PC-9 (cell line): ENCODE measurements at regions not wholly inside any gene's neighbourhood (a gene's known extent, or its start where the extent isn't known, plus 50 kb on each side); places are given as distances from the start of the nearest gene placed in this dataset.

ENCODE experiments used
- BruUV-seq: library from RNA; stranded (reverse); fragments of 400-500 nt; replicated peaks from 2 replicates; lab custom pipeline; 2021; lab: Mats Ljungman, UMichigan
- CTCF ChIA-PET: fragments of 300-600 bp; sonication (Branson Sonifier 250); formaldehyde crosslinking; loops from one replicate; lab custom pipeline; 2022; ENCODE audit warnings: antibody characterized with exemption; lab: Charles Lee
- POLR2A ChIA-PET: fragments of 300-600 bp; sonication (Branson Sonifier 250); formaldehyde crosslinking; loops from one replicate; lab custom pipeline; 2022; ENCODE audit warnings: antibody characterized with exemption; ENCODE audit not compliant: unreplicated experiment; lab: Charles Lee
- DNase-seq, 2 experiments: peaks; one replicate each; pipeline versions ENCODE4 v3.0.0 to v3.0.0-alpha.2; 2015 to 2022; ENCODE audit warnings: mixed read lengths in 1 of 2
- H2AFZ ChIP-seq: fragments of 200-600 bp; sonication (generic); 2 replicates; pipeline ENCODE4 v1.8.1; 2017; ENCODE audit warnings: antibody characterized with exemption
- H3F3A ChIP-seq: fragments of 200-600 bp; sonication (generic); 2 replicates; pipeline ENCODE4 v1.8.1; 2017; ENCODE audit warnings: antibody characterized with exemption, mild to moderate bottlenecking, low read depth; ENCODE audit not compliant: insufficient read depth
- H3K27ac ChIP-seq: fragments of 200-600 bp; sonication (generic); 2 replicates; pipeline ENCODE4 v1.6.1; 2016; ENCODE audit warnings: mixed run types
- H3K27me3 ChIP-seq: fragments of 200-600 bp; sonication (generic); 2 replicates; pipeline ENCODE4 v1.6.1; 2016; ENCODE audit warnings: low read depth, mixed run types; ENCODE audit not compliant: insufficient read depth
- H3K36me3 ChIP-seq: fragments of 200-600 bp; sonication (generic); 2 replicates; pipeline ENCODE4 v1.6.1; 2016; ENCODE audit warnings: low read depth, mixed run types
- H3K4me1 ChIP-seq: fragments of 200-600 bp; sonication (generic); replicated peaks from 2 replicates; pipeline ENCODE4 v1.6.1; 2016; ENCODE audit warnings: mixed run types; ENCODE audit not compliant: insufficient read depth
- H3K4me2 ChIP-seq: fragments of 200-600 bp; sonication (generic); 2 replicates; pipeline ENCODE4 v1.6.1; 2017; ENCODE audit warnings: mixed run types
- H3K4me3 ChIP-seq: fragments of 200-600 bp; sonication (generic); 2 replicates; pipeline ENCODE4 v1.6.1; 2016; ENCODE audit warnings: mixed run types
- H3K79me2 ChIP-seq: fragments of 200-600 bp; sonication (generic); 2 replicates; pipeline ENCODE4 v1.6.1; 2017; ENCODE audit warnings: low read depth, mixed run types
- H3K9me2 ChIP-seq: fragments of 200-600 bp; sonication (generic); 2 replicates; pipeline ENCODE4 v1.8.1; 2017; ENCODE audit warnings: mild to moderate bottlenecking; ENCODE audit not compliant: insufficient read depth
- H3K9me3 ChIP-seq: fragments of 200-600 bp; sonication (generic); 2 replicates; pipeline ENCODE4 v1.8.1; 2016; ENCODE audit warnings: low read depth; ENCODE audit not compliant: insufficient read depth
- H4K20me1 ChIP-seq: fragments of 200-600 bp; sonication (generic); 2 replicates; pipeline ENCODE4 v1.8.1; 2017; ENCODE audit not compliant: insufficient read depth
- EZH2 ChIP-seq: fragments of 200-600 bp; sonication (generic); IDR thresholded peaks from 2 replicates; pipeline ENCODE4 v1.8.0; 2017; ENCODE audit warnings: antibody characterized with exemption, low read depth
- intact Hi-C: fragments of 100-400 bp; cut with micrococcal nuclease; formaldehyde crosslinking; loops from one replicate; pipeline ENCODE4 v1.10.0; 2022; ENCODE audit not compliant: unreplicated experiment
- TF ChIP-seq, protein P1 (sequence below): fragments of 200-600 bp; sonication (generic); conservative IDR thresholded peaks from 2 replicates; pipeline ENCODE4 v1.6.1; 2017; ENCODE audit warnings: mixed run types, antibody characterized with exemption, mild to moderate bottlenecking, moderate library complexity

DNA sequence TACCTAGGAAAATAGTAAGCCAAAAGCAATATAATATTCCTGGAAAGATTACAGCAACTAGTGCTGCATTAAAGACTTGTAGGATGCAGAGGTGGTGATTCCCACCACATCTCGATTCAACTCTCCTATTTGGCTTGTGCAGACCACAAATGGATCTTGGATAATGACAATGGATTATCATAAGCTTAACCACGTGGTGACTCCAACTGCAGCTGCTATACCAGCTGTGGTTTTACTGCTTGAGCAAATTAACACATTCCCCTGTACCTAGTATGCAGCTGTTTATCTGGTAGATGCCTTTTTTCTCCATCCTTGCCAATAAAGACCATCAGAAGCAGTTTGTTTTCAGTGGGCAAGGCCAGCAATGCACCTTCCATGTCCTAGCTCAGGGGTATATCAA is 542.7 kb upstream of the ADGRL4 start:
- no peaks in the 10 kb centered on the region for H3F3A ChIP-seq
- ChIA-PET POLR2A (no interaction called here), CTCF (no interaction called here)
- no peak overlapping the region for H3K27ac ChIP-seq
- H3K9me2 ChIP-seq = no peaks in the 10 kb centered on the region
- H3K4me3 ChIP-seq = no peak overlapping the region
- H3K79me2 ChIP-seq = no peaks in the 10 kb centered on the region
- H3K9me3 ChIP-seq = no peaks in the 10 kb centered on the region
- H2AFZ ChIP-seq = no peak overlapping the region
- intact Hi-C loops = no loop called here
- no peaks in the 10 kb centered on the region for H3K36me3 ChIP-seq
- DNase-seq = no peak
- H3K27me3 ChIP-seq = no peaks in the 10 kb centered on the region
- H4K20me1 ChIP-seq = no peaks in the 10 kb centered on the region; the same call in 1 of the 2 replicates
- TF ChIP-seq, protein P1, sequence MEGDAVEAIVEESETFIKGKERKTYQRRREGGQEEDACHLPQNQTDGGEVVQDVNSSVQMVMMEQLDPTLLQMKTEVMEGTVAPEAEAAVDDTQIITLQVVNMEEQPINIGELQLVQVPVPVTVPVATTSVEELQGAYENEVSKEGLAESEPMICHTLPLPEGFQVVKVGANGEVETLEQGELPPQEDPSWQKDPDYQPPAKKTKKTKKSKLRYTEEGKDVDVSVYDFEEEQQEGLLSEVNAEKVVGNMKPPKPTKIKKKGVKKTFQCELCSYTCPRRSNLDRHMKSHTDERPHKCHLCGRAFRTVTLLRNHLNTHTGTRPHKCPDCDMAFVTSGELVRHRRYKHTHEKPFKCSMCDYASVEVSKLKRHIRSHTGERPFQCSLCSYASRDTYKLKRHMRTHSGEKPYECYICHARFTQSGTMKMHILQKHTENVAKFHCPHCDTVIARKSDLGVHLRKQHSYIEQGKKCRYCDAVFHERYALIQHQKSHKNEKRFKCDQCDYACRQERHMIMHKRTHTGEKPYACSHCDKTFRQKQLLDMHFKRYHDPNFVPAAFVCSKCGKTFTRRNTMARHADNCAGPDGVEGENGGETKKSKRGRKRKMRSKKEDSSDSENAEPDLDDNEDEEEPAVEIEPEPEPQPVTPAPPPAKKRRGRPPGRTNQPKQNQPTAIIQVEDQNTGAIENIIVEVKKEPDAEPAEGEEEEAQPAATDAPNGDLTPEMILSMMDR = no peak
- TF ChIP-seq EZH2 = no peak
- H3K4me1 ChIP-seq = no peaks in the 10 kb centered on the region
- H3K4me2 ChIP-seq = no peak overlapping the region
- no TSS peak for BruUV-seq

DNA sequence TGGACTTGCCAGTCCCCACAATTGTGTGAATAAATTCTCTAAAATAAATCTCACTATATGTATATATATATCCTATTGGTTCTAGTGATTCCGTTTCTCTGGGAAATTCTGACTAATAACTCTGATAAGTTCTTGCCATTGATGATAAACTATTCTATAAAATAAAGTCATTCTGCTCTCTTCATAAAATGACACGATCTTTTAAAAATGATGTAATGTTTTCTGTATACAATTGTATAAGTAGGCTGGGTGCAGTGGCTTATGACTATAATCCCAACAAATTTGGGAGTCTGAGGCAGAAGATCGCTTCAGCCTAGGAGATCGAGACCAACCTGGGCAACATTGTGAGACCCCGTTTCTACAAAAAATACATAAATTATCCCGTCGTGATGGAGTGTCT is 541.0 kb upstream of the ADGRL4 start:
- no peaks in the 10 kb centered on the region for H3K4me1 ChIP-seq
- H3K36me3 ChIP-seq = no peaks in the 10 kb centered on the region
- no peaks in the 10 kb centered on the region for H3K9me3 ChIP-seq
- no peaks in the 10 kb centered on the region for H3K27me3 ChIP-seq
- H3K4me3 ChIP-seq = no peak overlapping the region
- BruUV-seq = no TSS peak
- no peaks in the 10 kb centered on the region for H4K20me1 ChIP-seq
- H3K79me2 ChIP-seq = no peaks in the 10 kb centered on the region
- intact Hi-C loops = no loop called here
- no peak for TF ChIP-seq EZH2
- TF ChIP-seq, protein P1 = no peak
- H2AFZ ChIP-seq = no peak overlapping the region
- ChIA-PET CTCF (no interaction called here), POLR2A (no interaction called here)
- no peaks in the 10 kb centered on the region for H3K9me2 ChIP-seq
- H3K27ac ChIP-seq = no peak overlapping the region
- no peak for DNase-seq
- H3F3A ChIP-seq = no peaks in the 10 kb centered on the region
- H3K4me2 ChIP-seq = no peak overlapping the region

- intact Hi-C loops = no loop called here
- H3K9me2 ChIP-seq = no peaks in the 10 kb centered on the region
- no peaks in the 10 kb centered on the region for H3K9me3 ChIP-seq
- H2AFZ ChIP-seq = no peak overlapping the region
- TF ChIP-seq, protein P1 = no peak
- TF ChIP-seq EZH2 = no peak
- H3F3A ChIP-seq = no peaks in the 10 kb centered on the region
- H3K27me3 ChIP-seq = no peaks in the 10 kb centered on the region
- ChIA-PET CTCF (no interaction called here), POLR2A (no interaction called here)
- no peaks in the 10 kb centered on the region for H4K20me1 ChIP-seq
- H3K4me3 ChIP-seq = no peak overlapping the region
- DNase-seq = no peak
- H3K4me1 ChIP-seq = no peaks in the 10 kb centered on the region
- no peaks in the 10 kb centered on the region for H3K36me3 ChIP-seq
- no TSS peak for BruUV-seq
- no peak overlapping the region for H3K4me2 ChIP-seq
- H3K27ac ChIP-seq = no peak overlapping the region
- no peaks in the 10 kb centered on the region for H3K79me2 ChIP-seq
Measured at GRCh38 chr1:79543394-79543793, 536.9 kb upstream of the ADGRL4 start.
